ENCODE measurements at regions not wholly inside any gene's neighbourhood (a gene's known extent, or its start where the extent isn't known, plus 50 kb on each side); places are given as distances from the start of the nearest gene placed in this dataset.

GRCh38 chr5:143664623-143665022 lies 147.3 kb upstream of the HMHB1 start:
- no peak for TF ChIP-seq CTCF (IDR thresholded peaks at IDR 0.05; ENCODE audit: extremely low read depth, missing control alignments)
- no peak for DNase-seq (ENCODE audit: low spot score)

- no peak for DNase-seq (ENCODE audit: low spot score)
- TF ChIP-seq CTCF (IDR thresholded peaks at IDR 0.05; ENCODE audit: extremely low read depth, missing control alignments), result no peak
These were observed 148.1 kb upstream of the HMHB1 start for GRCh38 chr5:143663872-143664271.

GRCh38 chr5:143662020-143662419 lies 149.9 kb upstream of the HMHB1 start:
- DNase-seq (ENCODE audit: low spot score), result no peak
- TF ChIP-seq CTCF (IDR thresholded peaks at IDR 0.05; ENCODE audit: extremely low read depth, missing control alignments), result no peak

- DNase-seq (ENCODE audit: low spot score), result no peak
- no peak for TF ChIP-seq CTCF (IDR thresholded peaks at IDR 0.05; ENCODE audit: extremely low read depth, missing control alignments)
These were observed 151.3 kb upstream of the HMHB1 start for GRCh38 chr5:143660625-143661024.

GRCh38 chr5:143659599-143660238 lies 152.2 kb upstream of the HMHB1 start:
- no peak for DNase-seq (ENCODE audit: low spot score)
- TF ChIP-seq CTCF (IDR thresholded peaks at IDR 0.05; ENCODE audit: extremely low read depth, missing control alignments), result no peak

GRCh38 chr5:143658956-143659355 lies 153.0 kb upstream of the HMHB1 start:
- TF ChIP-seq CTCF (IDR thresholded peaks at IDR 0.05; ENCODE audit: extremely low read depth, missing control alignments), result no peak
- DNase-seq (ENCODE audit: low spot score), result no peak

GRCh38 chr5:143657647-143658285 lies 154.2 kb upstream of the HMHB1 start:
- DNase-seq (ENCODE audit: low spot score), result no peak
- TF ChIP-seq CTCF (IDR thresholded peaks at IDR 0.05; ENCODE audit: extremely low read depth, missing control alignments), result no peak

All from GM20000 (cell line).